ENCODE measurements at regions not wholly inside any gene's neighbourhood (a gene's known extent, or its start where the extent isn't known, plus 50 kb on each side); places are given as distances from the start of the nearest gene placed in this dataset.

DNA sequence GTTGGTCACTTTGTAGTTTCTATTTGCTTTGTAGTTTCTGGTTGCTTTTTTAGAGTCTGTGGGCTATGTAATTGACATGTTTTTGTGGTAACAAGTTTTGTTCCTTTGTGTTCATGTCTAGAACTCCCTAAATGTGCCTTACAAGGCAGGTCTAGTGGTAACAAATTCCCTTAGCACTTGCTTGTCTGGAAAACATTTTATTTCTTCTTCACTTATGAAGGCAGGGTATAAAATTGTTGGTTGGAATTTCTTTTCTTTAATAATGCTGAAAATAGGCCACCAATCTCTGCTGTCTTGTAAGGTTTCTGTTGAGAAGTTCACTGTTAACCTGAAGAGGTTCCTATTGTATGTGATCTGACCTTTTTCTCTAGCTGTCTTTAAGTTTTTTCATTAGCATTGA is 383.6 kb downstream of the EPHA7 start:
- no peak for DNase-seq (ENCODE audit: low read depth)
- H3K4me3 ChIP-seq (ENCODE audit: low read depth, low read length), result no peak overlapping the region
- TF ChIP-seq CTCF (IDR thresholded peaks at IDR 0.05; ENCODE audit: control insufficient read depth, extremely low read depth, insufficient read depth), result no peak

GRCh38 chr6:93021235-93021915 is 398.0 kb downstream of the EPHA7 start:
- no peak for TF ChIP-seq CTCF (IDR thresholded peaks at IDR 0.05; ENCODE audit: control insufficient read depth, extremely low read depth, insufficient read depth)

GRCh38 chr6:93017626-93018025 is 401.7 kb downstream of the EPHA7 start:
- no peak overlapping the region for H3K4me3 ChIP-seq (ENCODE audit: low read depth, low read length)
- no peak for TF ChIP-seq CTCF (IDR thresholded peaks at IDR 0.05; ENCODE audit: control insufficient read depth, extremely low read depth, insufficient read depth)
- no peak for DNase-seq (ENCODE audit: low read depth)

More at GRCh38 chr6:93021235-93021915, 398.0 kb downstream of the EPHA7 start:
- no peak overlapping the region for H3K4me3 ChIP-seq (ENCODE audit: low read depth, low read length)
- DNase-seq (ENCODE audit: low read depth), result no peak

DNA sequence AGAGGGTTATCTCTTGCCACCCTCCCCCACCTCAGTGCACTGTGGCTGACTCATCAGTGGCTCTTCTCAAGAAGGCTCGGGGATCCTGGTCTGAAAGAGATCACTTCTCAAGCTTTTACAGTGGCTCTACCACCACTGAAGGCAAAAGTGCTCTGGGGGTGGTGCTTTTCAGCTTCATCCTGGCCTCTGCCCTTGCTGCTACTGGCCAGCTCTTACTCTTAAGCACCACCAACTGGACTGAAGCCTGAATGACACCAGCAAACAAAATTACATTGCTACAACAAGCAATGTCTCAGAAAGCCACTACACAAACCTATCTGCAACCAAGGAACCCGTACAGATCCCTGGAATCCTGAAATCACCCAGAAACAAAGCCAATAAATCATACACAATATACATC is 402.1 kb downstream of the EPHA7 start:
- DNase-seq (ENCODE audit: low read depth), result peak; percentile 10

GRCh38 chr6:93013054-93013453 is 406.3 kb downstream of the EPHA7 start:
- no peak overlapping the region for H3K4me3 ChIP-seq (ENCODE audit: low read depth, low read length)
- DNase-seq (ENCODE audit: low read depth), result no peak
- no peak for TF ChIP-seq CTCF (IDR thresholded peaks at IDR 0.05; ENCODE audit: control insufficient read depth, extremely low read depth, insufficient read depth)

More for the DNA sequence above, 402.1 kb downstream of the EPHA7 start:
- TF ChIP-seq CTCF (IDR thresholded peaks at IDR 0.05; ENCODE audit: control insufficient read depth, extremely low read depth, insufficient read depth), result peak; percentile 52
- H3K4me3 ChIP-seq (ENCODE audit: low read depth, low read length), result no peak overlapping the region

- TF ChIP-seq CTCF (IDR thresholded peaks at IDR 0.05; ENCODE audit: control insufficient read depth, extremely low read depth, insufficient read depth), result no peak
- DNase-seq (ENCODE audit: low read depth), result no peak
- no peak overlapping the region for H3K4me3 ChIP-seq (ENCODE audit: low read depth, low read length)
These were observed 411.0 kb downstream of the EPHA7 start for GRCh38 chr6:93008375-93008774.

- no peak for DNase-seq (ENCODE audit: low read depth)
- no peak overlapping the region for H3K4me3 ChIP-seq (ENCODE audit: low read depth, low read length)
- no peak for TF ChIP-seq CTCF (IDR thresholded peaks at IDR 0.05; ENCODE audit: control insufficient read depth, extremely low read depth, insufficient read depth)
These were observed 429.7 kb downstream of the EPHA7 start for GRCh38 chr6:92989656-92990055.
